ENCODE measurements at regions not wholly inside any gene's neighbourhood (a gene's known extent, or its start where the extent isn't known, plus 50 kb on each side); places are given as distances from the start of the nearest gene placed in this dataset.

GRCh38 chr6:119791736-119792135 is 442.2 kb upstream of the MAN1A1 start:
- TF ChIP-seq POLR2A (IDR thresholded peaks at IDR 0.05) = no peak
- no peak for TF ChIP-seq CTCF (IDR thresholded peaks at IDR 0.05 in 8 of 11, conservative IDR thresholded peaks at IDR 0.05 in 3 of 11)
- no peak for TF ChIP-seq POLR2AphosphoS5 (IDR thresholded peaks at IDR 0.05)

Measured in spleen (tissue), 7 donors.